CD4-positive, alpha-beta T cell (primary cell): ENCODE measurements at regions not wholly inside any gene's neighbourhood (a gene's known extent, or its start where the extent isn't known, plus 50 kb on each side); places are given as distances from the start of the nearest gene placed in this dataset.
A peak's percentile ranks its signal among the peaks of the same experiment; 100 is the strongest.

Source experiments
- ATAC-seq: fragments of 200-7000 bp; cut with Tn5 transposase; one replicate; pipeline ENCODE4 v1.10.0; 2022; ENCODE audit warnings: mild to moderate bottlenecking; ENCODE audit not compliant: poor library complexity
- CTCF ChIA-PET: fragments of 350-600 bp; sonication (Branson Sonifier 250); formaldehyde crosslinking; loops from one replicate; lab custom pipeline; 2021; ENCODE audit warnings: antibody characterized with exemption, inconsistent platforms; lab: Charles Lee
- POLR2A ChIA-PET: fragments of 350-600 bp; sonication (Branson Sonifier 250); formaldehyde crosslinking; loops from one replicate; lab custom pipeline; 2021; ENCODE audit warnings: antibody characterized with exemption, inconsistent platforms; lab: Charles Lee
- DNase-seq, 14 experiments: peaks; one replicate each; pipeline ENCODE4 v3.0.0-alpha.2; 2013 to 2020; ENCODE audit warnings: mixed read lengths in 2 of 14
- H3K27ac ChIP-seq, 2 donors: one replicate each; pipeline versions ENCODE4 v1.5.1 to v1.7.0; 2013; ENCODE audit warnings: low read length in 2 of 2, low read depth in 1 of 2, mild to moderate bottlenecking in 1 of 2
- H3K27me3 ChIP-seq, 2 experiments: 1 replicate in 1 of 2; 2 replicates in 1 of 2; pipeline versions ENCODE4 v1.6.1 to v1.7.0; 2013; ENCODE audit warnings: low read length in 2 of 2, control low read depth in 1 of 2, mild to moderate bottlenecking in 1 of 2, moderate library complexity in 1 of 2; ENCODE audit not compliant: insufficient read depth in 2 of 2, control insufficient read depth in 1 of 2
- H3K36me3 ChIP-seq: one replicate; pipeline ENCODE4 v1.6.1; 2013; ENCODE audit warnings: low read length, control low read depth; ENCODE audit not compliant: insufficient read depth
- H3K4me1 ChIP-seq: one replicate; pipeline ENCODE4 v1.6.1; 2013; ENCODE audit warnings: low read length, control low read depth; ENCODE audit not compliant: insufficient read depth
- H3K4me3 ChIP-seq: one replicate; pipeline ENCODE4 v1.5.1; 2013; ENCODE audit warnings: mild to moderate bottlenecking, low read length, moderate library complexity
- H3K9me3 ChIP-seq, 2 experiments: 1 replicate in 1 of 2; 2 replicates in 1 of 2; pipeline versions ENCODE4 v1.6.1 to v1.7.0; 2013; ENCODE audit warnings: low read length in 2 of 2, mild to moderate bottlenecking in 2 of 2, control low read depth in 1 of 2, moderate library complexity in 1 of 2; ENCODE audit not compliant: control insufficient read depth in 1 of 2, insufficient read depth in 1 of 2
- H3K27ac Mint-ChIP-seq: one replicate; pipeline ENCODE4 v1.8.0; 2020; ENCODE audit warnings: mixed read lengths
- H3K27me3 Mint-ChIP-seq: one replicate; pipeline ENCODE4 v1.8.0; 2021; ENCODE audit warnings: mixed read lengths
- H3K36me3 Mint-ChIP-seq: one replicate; pipeline ENCODE4 v1.8.0; 2021; ENCODE audit warnings: low read depth, mixed read lengths
- H3K4me1 Mint-ChIP-seq: one replicate; pipeline ENCODE4 v1.8.0; 2021; ENCODE audit warnings: low read depth, mixed read lengths
- H3K4me3 Mint-ChIP-seq: one replicate; pipeline ENCODE4 v1.8.0; 2020; ENCODE audit warnings: mild to moderate bottlenecking, mixed read lengths
- H3K9me3 Mint-ChIP-seq: one replicate; pipeline ENCODE4 v1.8.0; 2020; ENCODE audit warnings: mixed read lengths
- intact Hi-C, 2 experiments: fragments of 100-400 bp; cut with DNase I in 1 of 2; cut with micrococcal nuclease in 1 of 2; formaldehyde crosslinking; loops; one replicate each; pipeline versions ENCODE4 v1.15.1 to v1.9.0; 2023 to 2025; cut with DNase I, micrococcal nuclease
- TF ChIP-seq, protein P1 (sequence below): fragments of 200-600 bp; IDR thresholded peaks from one replicate; pipeline ENCODE4 v1.8.0; 2022; ENCODE audit warnings: antibody characterized with exemption, mild to moderate bottlenecking

DNA sequence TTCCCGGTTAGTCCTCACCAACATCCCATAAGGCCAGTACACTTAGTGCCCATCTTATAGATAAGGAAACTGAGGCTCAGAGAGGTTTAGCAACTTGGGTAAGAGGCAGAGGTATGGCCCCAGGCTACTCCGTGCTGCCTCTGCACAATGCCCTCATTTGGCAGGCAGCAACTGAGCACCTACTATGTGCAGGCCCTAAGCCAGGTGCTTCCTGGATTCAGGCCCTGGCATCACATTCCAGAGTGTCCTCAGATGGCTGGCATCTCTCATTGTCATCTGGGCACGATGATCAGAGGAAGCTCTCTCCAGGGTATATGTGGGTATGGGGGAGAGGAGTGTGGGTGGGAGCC is 53.8 kb upstream of the PSD2 start:
- H3K36me3 Mint-ChIP-seq: no peaks in the 10 kb centered on the region
- intact Hi-C loops: no loop called here

DNA sequence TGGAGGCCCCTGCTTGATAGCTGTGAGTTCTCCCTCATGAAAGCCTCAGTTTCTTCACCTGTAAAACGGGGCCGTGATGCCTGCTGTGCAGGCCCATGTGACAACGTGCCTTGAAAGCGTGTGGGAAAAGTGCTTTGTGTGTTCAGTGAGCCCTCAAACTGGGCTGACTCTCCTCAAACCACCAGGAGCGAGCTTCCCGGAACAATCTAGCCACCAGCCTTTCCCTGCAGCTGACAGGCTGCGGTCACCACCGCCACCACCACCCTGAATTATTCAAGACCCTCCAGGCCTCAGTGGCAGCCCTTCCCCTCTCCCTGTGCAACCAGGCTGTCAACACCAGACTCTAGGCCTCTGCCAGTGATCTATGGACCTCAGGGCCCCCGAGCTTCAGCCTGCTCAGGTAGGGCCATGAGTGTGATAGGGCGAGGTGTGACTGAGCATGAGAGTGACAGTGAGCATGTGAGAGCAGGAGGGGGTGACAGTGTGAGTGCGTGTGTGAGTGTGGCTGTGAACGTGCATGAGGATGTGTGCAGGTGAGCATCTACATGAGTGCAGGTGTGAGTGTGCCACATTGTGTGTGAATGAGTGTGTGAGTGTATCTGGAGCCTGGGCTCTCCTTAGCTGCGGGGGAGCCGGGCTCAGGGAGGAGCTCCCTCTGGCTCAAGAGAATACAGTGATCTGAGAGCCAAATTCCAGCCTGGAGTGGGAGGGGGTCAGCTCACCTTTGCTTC is 53.3 kb upstream of the PSD2 start:
- intact Hi-C loops: no loop called here
- no peak overlapping the region for H3K27ac Mint-ChIP-seq
- peaks cover 6% of the 10 kb centered on the region for H3K27me3 Mint-ChIP-seq
- no peak overlapping the region for H3K27ac ChIP-seq
- H3K9me3 ChIP-seq: peaks cover 0 to 4% of the 10 kb centered on the region in 2 experiments
- peaks cover 0 to 2% of the 10 kb centered on the region in 2 experiments for H3K27me3 ChIP-seq
- no peaks in the 10 kb centered on the region for H3K9me3 Mint-ChIP-seq
- ChIA-PET CTCF (interaction anchor here (1.1 kb wide), 1 partner anchor 23 kb away, joined by 3 read pairs; no protein-coding TSS in a partner anchor), POLR2A (no interaction called here)
- no peak overlapping the region for H3K4me3 ChIP-seq
- TF ChIP-seq, protein P1, sequence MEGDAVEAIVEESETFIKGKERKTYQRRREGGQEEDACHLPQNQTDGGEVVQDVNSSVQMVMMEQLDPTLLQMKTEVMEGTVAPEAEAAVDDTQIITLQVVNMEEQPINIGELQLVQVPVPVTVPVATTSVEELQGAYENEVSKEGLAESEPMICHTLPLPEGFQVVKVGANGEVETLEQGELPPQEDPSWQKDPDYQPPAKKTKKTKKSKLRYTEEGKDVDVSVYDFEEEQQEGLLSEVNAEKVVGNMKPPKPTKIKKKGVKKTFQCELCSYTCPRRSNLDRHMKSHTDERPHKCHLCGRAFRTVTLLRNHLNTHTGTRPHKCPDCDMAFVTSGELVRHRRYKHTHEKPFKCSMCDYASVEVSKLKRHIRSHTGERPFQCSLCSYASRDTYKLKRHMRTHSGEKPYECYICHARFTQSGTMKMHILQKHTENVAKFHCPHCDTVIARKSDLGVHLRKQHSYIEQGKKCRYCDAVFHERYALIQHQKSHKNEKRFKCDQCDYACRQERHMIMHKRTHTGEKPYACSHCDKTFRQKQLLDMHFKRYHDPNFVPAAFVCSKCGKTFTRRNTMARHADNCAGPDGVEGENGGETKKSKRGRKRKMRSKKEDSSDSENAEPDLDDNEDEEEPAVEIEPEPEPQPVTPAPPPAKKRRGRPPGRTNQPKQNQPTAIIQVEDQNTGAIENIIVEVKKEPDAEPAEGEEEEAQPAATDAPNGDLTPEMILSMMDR: no peak
- no peaks in the 10 kb centered on the region for H3K36me3 Mint-ChIP-seq
- peaks cover 15% of the 10 kb centered on the region for H3K4me1 Mint-ChIP-seq
- no peaks in the 10 kb centered on the region for H3K36me3 ChIP-seq
- ATAC-seq: no peak
- DNase-seq: peak in 1 of 14 experiments; percentile 11
- H3K4me1 ChIP-seq: peaks cover 18% of the 10 kb centered on the region
- no peak overlapping the region for H3K4me3 Mint-ChIP-seq

More for the DNA sequence above, 53.8 kb upstream of the PSD2 start:
- Histone ChIP-seq H3K27ac (no peak overlapping the region), H3K4me1 (peaks cover 12% of the 10 kb centered on the region), H3K4me3 (no peak overlapping the region), H3K36me3 (no peaks in the 10 kb centered on the region), H3K9me3 (no peaks in the 10 kb centered on the region), H3K27me3 (no peaks in the 10 kb centered on the region)
- H3K4me3 Mint-ChIP-seq: no peak overlapping the region
- H3K27me3 Mint-ChIP-seq: peaks cover 2% of the 10 kb centered on the region
- ATAC-seq: no peak
- DNase-seq: peak in 1 of 14 experiments; percentile 1
- TF ChIP-seq, protein P1: no peak
- H3K9me3 Mint-ChIP-seq: no peaks in the 10 kb centered on the region
- ChIA-PET POLR2A (no interaction called here), CTCF (no interaction called here)
- peaks cover 10% of the 10 kb centered on the region for H3K4me1 Mint-ChIP-seq
- H3K27ac Mint-ChIP-seq: no peak overlapping the region

DNA sequence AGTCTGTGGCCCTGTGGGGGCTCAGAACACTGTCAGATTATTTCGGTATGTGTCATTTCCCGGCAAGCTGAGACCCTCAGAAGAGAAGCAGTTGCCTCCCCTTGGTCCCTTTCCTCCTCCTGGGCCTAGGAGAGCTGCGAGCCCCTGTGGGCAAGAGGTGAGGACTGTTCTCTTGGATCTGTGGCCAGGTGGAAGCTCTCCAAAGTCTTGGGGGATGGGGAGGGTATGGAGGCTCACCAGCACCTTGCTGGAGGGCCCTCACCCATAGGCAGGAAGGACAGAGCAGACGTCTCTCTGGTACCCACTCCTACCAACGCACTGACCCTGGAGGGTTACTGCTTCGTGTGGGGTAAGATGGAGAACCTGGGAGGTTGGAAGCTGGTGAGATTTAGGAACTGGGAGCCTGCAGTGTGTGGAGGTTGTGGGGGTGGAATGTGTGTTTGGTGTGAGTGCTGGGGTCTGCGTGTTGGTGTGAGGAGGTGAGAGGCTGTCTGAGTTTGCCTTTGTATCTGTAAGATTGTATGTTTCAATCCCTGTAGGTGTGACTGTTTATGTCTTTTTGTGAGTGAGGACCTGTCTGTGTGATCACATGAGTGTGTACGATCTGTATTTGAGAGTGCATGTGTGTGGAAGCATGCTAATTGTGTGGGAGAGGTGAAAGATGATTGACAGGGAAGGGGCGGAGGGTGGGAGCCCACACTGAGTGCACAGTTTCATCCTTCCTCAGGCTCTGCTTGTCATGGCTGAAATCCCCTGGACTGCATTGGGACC is 52.4 kb upstream of the PSD2 start:
- intact Hi-C loops: no loop called here
- Histone ChIP-seq H3K27me3 (peaks cover 2 to 10% of the 10 kb centered on the region in 2 experiments), H3K27ac (no peak overlapping the region), H3K36me3 (no peaks in the 10 kb centered on the region), H3K9me3 (peaks cover 0 to 11% of the 10 kb centered on the region in 2 experiments), H3K4me1 (peaks cover 26% of the 10 kb centered on the region), H3K4me3 (no peak overlapping the region)
- Mint-ChIP-seq H3K27ac (no peak overlapping the region), H3K36me3 (no peaks in the 10 kb centered on the region), H3K4me3 (peak overlapping the region; percentile 9), H3K4me1 (peaks cover 17% of the 10 kb centered on the region), H3K9me3 (no peaks in the 10 kb centered on the region), H3K27me3 (peaks cover 9% of the 10 kb centered on the region)
- TF ChIP-seq, protein P1: no peak
- ATAC-seq (no peak), DNase-seq (no peak)
- ChIA-PET CTCF (interaction anchor here (1.1 kb wide), 1 partner anchor 22 kb away, joined by 3 read pairs; no protein-coding TSS in a partner anchor), POLR2A (no interaction called here)
